Neuronal stem cell (in vitro differentiated cells): ENCODE measurements at regions not wholly inside any gene's neighbourhood (a gene's known extent, or its start where the extent isn't known, plus 50 kb on each side); places are given as distances from the start of the nearest gene placed in this dataset.
"Not testable (repeated sequence)": the region's sequence is repeated elsewhere in the genome, so short reads cannot be mapped to it uniquely, and the experiment has no call there.

Experiments used
- DNase-seq: peaks from one replicate; pipeline ENCODE4 v3.0.0-alpha.2; 2013; ENCODE audit warnings: low spot score
- H2AFZ ChIP-seq: one replicate; pipeline ENCODE4 v1.6.1; 2013; ENCODE audit warnings: mild to moderate bottlenecking, low read length, inconsistent platforms
- H2AK5ac ChIP-seq: 2 replicates; pipeline ENCODE4 v1.6.1; 2013; ENCODE audit warnings: low read depth, mild to moderate bottlenecking, inconsistent platforms, low read length, moderate library complexity, mixed read lengths
- H2BK120ac ChIP-seq: 2 replicates; pipeline ENCODE4 v1.6.1; 2013; ENCODE audit warnings: low read depth, mild to moderate bottlenecking, inconsistent platforms, low read length, moderate library complexity, mixed read lengths
- H2BK12ac ChIP-seq: one replicate; pipeline ENCODE4 v1.6.1; 2013; ENCODE audit warnings: low read length, inconsistent platforms
- H2BK15ac ChIP-seq: 2 replicates; pipeline ENCODE4 v1.6.1; 2013; ENCODE audit warnings: mild to moderate bottlenecking, low read length, inconsistent platforms, mixed read lengths
- H2BK5ac ChIP-seq: one replicate; pipeline ENCODE4 v1.6.1; 2013; ENCODE audit warnings: inconsistent platforms, mild to moderate bottlenecking, low read length, moderate library complexity
- H3K14ac ChIP-seq: one replicate; pipeline ENCODE4 v1.6.1; 2013; ENCODE audit warnings: low read length, inconsistent platforms
- H3K18ac ChIP-seq: 2 replicates; pipeline ENCODE4 v1.6.1; 2013; ENCODE audit warnings: low read length, inconsistent platforms
- H3K23ac ChIP-seq: 2 replicates; pipeline ENCODE4 v1.6.1; 2013; ENCODE audit warnings: low read depth, mild to moderate bottlenecking, mixed read lengths, low read length, inconsistent platforms; ENCODE audit not compliant: poor library complexity
- H3K27ac ChIP-seq: replicated peaks from 3 replicates; pipeline ENCODE4 v1.5.1; 2013; ENCODE audit warnings: low read length, inconsistent platforms
- H3K27me3 ChIP-seq, 3 experiments: 2 replicates each; pipeline ENCODE4 v1.6.1; 2013; ENCODE audit warnings: low read length in 3 of 3, mild to moderate bottlenecking in 2 of 3, inconsistent platforms in 1 of 3, low read depth in 1 of 3, mixed read lengths in 1 of 3, moderate library complexity in 1 of 3; ENCODE audit not compliant: control insufficient read depth in 3 of 3, insufficient read depth in 3 of 3
- H3K36me3 ChIP-seq, 2 donors: replicated peaks in 1 of 2; 2 replicates each; pipeline ENCODE4 v1.6.1; 2013; ENCODE audit warnings: low read length in 2 of 2; ENCODE audit not compliant: control insufficient read depth in 2 of 2, insufficient read depth in 2 of 2
- H3K4ac ChIP-seq: 2 replicates; pipeline ENCODE4 v1.6.1; 2013; ENCODE audit warnings: inconsistent platforms, mild to moderate bottlenecking, low read length, moderate library complexity
- H3K4me1 ChIP-seq, 2 donors: 1 replicate in 1 of 2; 2 replicates in 1 of 2; pipeline ENCODE4 v1.6.1; 2013; ENCODE audit warnings: low read length in 2 of 2, low read depth in 1 of 2; ENCODE audit not compliant: control insufficient read depth in 2 of 2, insufficient read depth in 1 of 2
- H3K4me2 ChIP-seq: one replicate; pipeline ENCODE4 v1.6.1; 2013; ENCODE audit warnings: mild to moderate bottlenecking, low read length, inconsistent platforms; ENCODE audit not compliant: insufficient read depth, poor library complexity, severe bottlenecking
- H3K4me3 ChIP-seq, 2 donors: 2 replicates each; pipeline ENCODE4 v1.5.1; 2013; ENCODE audit warnings: low read length in 2 of 2, mild to moderate bottlenecking in 2 of 2, inconsistent platforms in 1 of 2, moderate library complexity in 1 of 2
- H3K79me1 ChIP-seq: one replicate; pipeline ENCODE4 v1.6.1; 2013; ENCODE audit warnings: low read depth, mild to moderate bottlenecking, inconsistent platforms, low read length, moderate library complexity
- H3K9ac ChIP-seq: one replicate; pipeline ENCODE4 v1.6.1; 2013; ENCODE audit warnings: mild to moderate bottlenecking, low read depth, low read length, inconsistent platforms; ENCODE audit not compliant: poor library complexity
- H3K9me3 ChIP-seq, 2 donors: replicated peaks in 1 of 2; 2 replicates each; pipeline versions ENCODE3 to v1.6.1; 2013; ENCODE audit warnings: low read length in 2 of 2, mild to moderate bottlenecking in 2 of 2, inconsistent platforms in 1 of 2, low read depth in 1 of 2, mixed read lengths in 1 of 2, moderate library complexity in 1 of 2; ENCODE audit not compliant: control insufficient read depth in 2 of 2, insufficient read depth in 1 of 2
- H4K8ac ChIP-seq: one replicate; pipeline ENCODE4 v1.6.1; 2013; ENCODE audit warnings: low read depth, mild to moderate bottlenecking, inconsistent platforms, low read length, moderate library complexity
- H4K91ac ChIP-seq: one replicate; pipeline ENCODE4 v1.6.1; 2013; ENCODE audit warnings: low read length, low read depth, mild to moderate bottlenecking, inconsistent platforms; ENCODE audit not compliant: poor library complexity
- WGBS, 2 donors: extraction: QIAGEN DNeasy Blood & Tissue Kit; methylation state at CpG; one replicate each; pipeline ENCODE4 v1.1.7; 2013; ENCODE audit warnings: missing lambda C conversion rate in 2 of 2, mixed read lengths in 1 of 2; ENCODE audit not compliant: insufficient read length in 2 of 2, insufficient replicate concordance in 1 of 2; ENCODE audit errors: extremely low coverage in 2 of 2; 5-methylcytosine and 5-hydroxymethylcytosine counted together

GRCh38 chr11:12595089-12595847 lies 79.0 kb upstream of the TEAD1 start:
- H3K4me2 ChIP-seq, H3K27ac ChIP-seq, H3K4ac ChIP-seq, H4K8ac ChIP-seq, H3K27me3 ChIP-seq, H3K18ac ChIP-seq, DNase-seq, H3K9ac ChIP-seq, H3K9me3 ChIP-seq, H4K91ac ChIP-seq, H3K23ac ChIP-seq, H2AFZ ChIP-seq, H3K14ac ChIP-seq, H3K4me3 ChIP-seq, H2AK5ac ChIP-seq, H2BK12ac ChIP-seq, H3K36me3 ChIP-seq, H2BK5ac ChIP-seq, H3K4me1 ChIP-seq, H2BK15ac ChIP-seq, H3K79me1 ChIP-seq, H2BK120ac ChIP-seq: not testable (repeated sequence)
- WGBS, 2 donors = no CpG with 5 or more reads among the region's 2 CpGs

- no peak overlapping the region for H2AK5ac ChIP-seq
- no CpG with 5 or more reads among the region's 7 CpGs for WGBS, 2 donors
- no peak overlapping the region for H4K91ac ChIP-seq
- H2BK12ac ChIP-seq = no peak overlapping the region
- no peak overlapping the region for H2BK5ac ChIP-seq
- no peak overlapping the region for H3K4me2 ChIP-seq
- no peak overlapping the region for H3K4ac ChIP-seq
- H3K36me3 ChIP-seq = no peaks in the 10 kb centered on the region
- H2AFZ ChIP-seq = peak overlapping the region; percentile 69
- H3K23ac ChIP-seq = no peak overlapping the region
- no peaks in the 10 kb centered on the region for H3K27me3 ChIP-seq
- no peak overlapping the region for H4K8ac ChIP-seq
- no peak overlapping the region for H3K14ac ChIP-seq
- H2BK15ac ChIP-seq = no peak overlapping the region
- H3K79me1 ChIP-seq = no peaks in the 10 kb centered on the region
- H3K18ac ChIP-seq = no peak overlapping the region
- DNase-seq = no peak
- peaks cover 0 to 3% of the 10 kb centered on the region in 2 donors for H3K9me3 ChIP-seq
- H3K9ac ChIP-seq = no peak overlapping the region
- H3K4me1 ChIP-seq = peaks cover 0 to 3% of the 10 kb centered on the region in 2 donors
- no peak overlapping the region for H3K4me3 ChIP-seq
- H2BK120ac ChIP-seq = no peak overlapping the region
- no peak overlapping the region for H3K27ac ChIP-seq
Measured at GRCh38 chr11:12598330-12599256, 75.6 kb upstream of the TEAD1 start.

- Histone ChIP-seq H2BK12ac (no peak overlapping the region), H3K4me2 (no peak overlapping the region), H3K9ac (no peak overlapping the region), H4K91ac (no peak overlapping the region), H3K27ac (no peak overlapping the region), H3K4me1 (peaks cover 0 to 3% of the 10 kb centered on the region in 2 donors), H2AFZ (peak overlapping the region; percentile 69), H3K9me3 (peaks cover 0 to 3% of the 10 kb centered on the region in 2 donors), H3K36me3 (no peaks in the 10 kb centered on the region), H3K23ac (no peak overlapping the region), H3K4ac (no peak overlapping the region), H3K4me3 (no peak overlapping the region), H2BK5ac (no peak overlapping the region), H2AK5ac (no peak overlapping the region), H3K14ac (no peak overlapping the region), H3K18ac (no peak overlapping the region), H2BK15ac (no peak overlapping the region), H4K8ac (no peak overlapping the region), H3K79me1 (no peaks in the 10 kb centered on the region), H2BK120ac (no peak overlapping the region), H3K27me3 (no peaks in the 10 kb centered on the region)
- WGBS, 2 donors = no CpG with 5 or more reads among the region's 15 CpGs
- DNase-seq = peak; percentile 24
Measured at GRCh38 chr11:12599408-12600143, 74.6 kb upstream of the TEAD1 start.
